ENCODE measurements at regions not wholly inside any gene's neighbourhood (a gene's known extent, or its start where the extent isn't known, plus 50 kb on each side); places are given as distances from the start of the nearest gene placed in this dataset.

DNA sequence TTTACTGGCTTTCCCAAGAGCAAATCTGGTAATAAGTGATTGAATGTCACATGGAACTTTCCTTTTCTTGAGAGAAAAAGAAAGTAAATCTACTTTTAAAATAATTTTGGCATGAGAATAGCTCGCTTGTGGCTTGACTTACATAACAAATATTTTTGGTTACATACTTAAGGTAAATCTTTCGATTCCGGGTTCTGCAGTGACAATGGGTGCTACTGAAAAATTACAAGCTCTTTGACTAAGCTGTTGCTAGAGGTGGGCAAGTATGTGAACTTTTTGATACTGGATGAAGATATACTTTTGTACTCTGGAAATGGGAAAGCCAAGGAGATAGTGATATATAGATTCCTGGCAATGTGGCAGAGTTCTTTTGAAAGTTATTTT, 51.9 kb upstream of the OTOL1 start:
- H3K27me3 Mint-ChIP-seq (ENCODE audit: low read depth), result no peaks in the 10 kb centered on the region
- DNase-seq (ENCODE audit: low spot score in 2 of 2, unreplicated experiment in 2 of 2), result no peak
- no peak overlapping the region for H3K4me3 Mint-ChIP-seq
- TF ChIP-seq, protein P1, sequence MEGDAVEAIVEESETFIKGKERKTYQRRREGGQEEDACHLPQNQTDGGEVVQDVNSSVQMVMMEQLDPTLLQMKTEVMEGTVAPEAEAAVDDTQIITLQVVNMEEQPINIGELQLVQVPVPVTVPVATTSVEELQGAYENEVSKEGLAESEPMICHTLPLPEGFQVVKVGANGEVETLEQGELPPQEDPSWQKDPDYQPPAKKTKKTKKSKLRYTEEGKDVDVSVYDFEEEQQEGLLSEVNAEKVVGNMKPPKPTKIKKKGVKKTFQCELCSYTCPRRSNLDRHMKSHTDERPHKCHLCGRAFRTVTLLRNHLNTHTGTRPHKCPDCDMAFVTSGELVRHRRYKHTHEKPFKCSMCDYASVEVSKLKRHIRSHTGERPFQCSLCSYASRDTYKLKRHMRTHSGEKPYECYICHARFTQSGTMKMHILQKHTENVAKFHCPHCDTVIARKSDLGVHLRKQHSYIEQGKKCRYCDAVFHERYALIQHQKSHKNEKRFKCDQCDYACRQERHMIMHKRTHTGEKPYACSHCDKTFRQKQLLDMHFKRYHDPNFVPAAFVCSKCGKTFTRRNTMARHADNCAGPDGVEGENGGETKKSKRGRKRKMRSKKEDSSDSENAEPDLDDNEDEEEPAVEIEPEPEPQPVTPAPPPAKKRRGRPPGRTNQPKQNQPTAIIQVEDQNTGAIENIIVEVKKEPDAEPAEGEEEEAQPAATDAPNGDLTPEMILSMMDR (IDR thresholded peaks at IDR 0.05; ENCODE audit: unreplicated experiment), result no peak
- no peaks in the 10 kb centered on the region for H3K4me1 Mint-ChIP-seq
- H3K27ac Mint-ChIP-seq, result no peak overlapping the region
- H3K9me3 Mint-ChIP-seq, result peaks cover 5% of the 10 kb centered on the region
- no peaks in the 10 kb centered on the region for H3K36me3 Mint-ChIP-seq

- H3K4me3 Mint-ChIP-seq, result no peak overlapping the region
- H3K27me3 Mint-ChIP-seq (ENCODE audit: low read depth), result no peaks in the 10 kb centered on the region
- TF ChIP-seq, protein P1 (IDR thresholded peaks at IDR 0.05; ENCODE audit: unreplicated experiment), result no peak
- no peaks in the 10 kb centered on the region for H3K36me3 Mint-ChIP-seq
- peaks cover 5% of the 10 kb centered on the region for H3K9me3 Mint-ChIP-seq
- no peak overlapping the region for H3K27ac Mint-ChIP-seq
- no peaks in the 10 kb centered on the region for H3K4me1 Mint-ChIP-seq
- DNase-seq (ENCODE audit: low spot score in 2 of 2, unreplicated experiment in 2 of 2), result no peak
Measured at GRCh38 chr3:161443921-161444693, 52.5 kb upstream of the OTOL1 start.

GRCh38 chr3:161430307-161430706, 59.0 kb upstream of the SPTSSB start:
- no peak for DNase-seq (ENCODE audit: low spot score in 2 of 2, unreplicated experiment in 2 of 2)
- TF ChIP-seq, protein P1 (IDR thresholded peaks at IDR 0.05; ENCODE audit: unreplicated experiment), result no peak
- Mint-ChIP-seq H3K9me3 (no peaks in the 10 kb centered on the region), H3K27ac (no peak overlapping the region), H3K4me3 (no peak overlapping the region), H3K4me1 (no peaks in the 10 kb centered on the region), H3K36me3 (no peaks in the 10 kb centered on the region), H3K27me3 (ENCODE audit: low read depth) (no peaks in the 10 kb centered on the region)

GRCh38 chr3:161427347-161427746, 56.0 kb upstream of the SPTSSB start:
- H3K4me1 Mint-ChIP-seq, result no peaks in the 10 kb centered on the region
- no peaks in the 10 kb centered on the region for H3K27me3 Mint-ChIP-seq (ENCODE audit: low read depth)
- no peak for DNase-seq (ENCODE audit: low spot score in 2 of 2, unreplicated experiment in 2 of 2)
- TF ChIP-seq, protein P1 (IDR thresholded peaks at IDR 0.05; ENCODE audit: unreplicated experiment), result no peak
- no peaks in the 10 kb centered on the region for H3K9me3 Mint-ChIP-seq
- H3K27ac Mint-ChIP-seq, result no peak overlapping the region
- H3K36me3 Mint-ChIP-seq, result no peaks in the 10 kb centered on the region
- no peak overlapping the region for H3K4me3 Mint-ChIP-seq

DNA sequence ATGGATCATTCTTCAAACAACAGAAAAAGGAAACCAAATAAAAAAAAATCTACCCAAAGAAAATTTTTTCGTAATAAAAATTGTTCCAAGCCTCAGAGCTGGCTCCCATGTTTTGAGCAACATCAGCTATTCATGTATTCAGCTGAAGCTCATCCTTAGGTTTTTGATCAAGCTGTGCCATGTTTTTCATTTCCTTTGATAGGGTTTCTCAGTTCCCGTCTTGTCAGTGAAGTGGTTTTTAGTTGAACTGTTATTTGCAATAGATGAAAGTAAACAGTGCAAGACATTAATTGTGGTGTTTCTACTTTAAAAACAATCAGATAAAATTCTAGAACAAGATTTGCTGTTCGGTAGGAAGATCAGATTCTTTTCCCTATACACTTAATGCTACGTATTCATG, 55.4 kb upstream of the SPTSSB start:
- TF ChIP-seq, protein P1 (IDR thresholded peaks at IDR 0.05; ENCODE audit: unreplicated experiment), result no peak
- Mint-ChIP-seq H3K4me1 (no peaks in the 10 kb centered on the region), H3K9me3 (no peaks in the 10 kb centered on the region), H3K27ac (no peak overlapping the region), H3K36me3 (no peaks in the 10 kb centered on the region), H3K27me3 (ENCODE audit: low read depth) (no peaks in the 10 kb centered on the region), H3K4me3 (no peak overlapping the region)
- DNase-seq (ENCODE audit: low spot score in 2 of 2, unreplicated experiment in 2 of 2), result no peak
